Parathyroid adenoma (tissue), 2 donors: ENCODE measurements at regions not wholly inside any gene's neighbourhood (a gene's known extent, or its start where the extent isn't known, plus 50 kb on each side); places are given as distances from the start of the nearest gene placed in this dataset.
A peak's percentile ranks its signal among the peaks of the same experiment; 100 is the strongest.

ENCODE experiments used
- H2AFZ ChIP-seq: fragments of 300-600 bp; sonication (generic); one replicate; pipeline ENCODE4 v1.7.0; 2017; ENCODE audit warnings: antibody characterized with exemption, mild to moderate bottlenecking
- H3K27ac ChIP-seq: fragments of 300-600 bp; sonication (generic); one replicate; pipeline ENCODE4 v1.7.0; 2017
- H3K27me3 ChIP-seq: fragments of 300-600 bp; sonication (generic); one replicate; pipeline ENCODE4 v1.7.0; 2017; ENCODE audit warnings: low read length; ENCODE audit not compliant: control insufficient read depth, insufficient read depth
- H3K36me3 ChIP-seq: fragments of 300-600 bp; sonication (generic); one replicate; pipeline ENCODE4 v1.7.0; 2017; ENCODE audit warnings: low read length; ENCODE audit not compliant: control insufficient read depth, insufficient read depth
- H3K4me1 ChIP-seq: fragments of 300-600 bp; sonication (generic); one replicate; pipeline ENCODE4 v1.7.0; 2017; ENCODE audit warnings: control low read depth
- H3K4me2 ChIP-seq: fragments of 300-600 bp; sonication (generic); one replicate; pipeline ENCODE4 v1.7.0; 2017; ENCODE audit warnings: low read length
- H3K4me3 ChIP-seq: fragments of 300-600 bp; sonication (generic); one replicate; pipeline ENCODE4 v1.7.0; 2017; ENCODE audit warnings: low read depth, low read length
- H3K79me2 ChIP-seq: fragments of 300-600 bp; sonication (generic); one replicate; pipeline ENCODE4 v1.7.0; 2017; ENCODE audit warnings: control low read depth
- H3K9ac ChIP-seq: fragments of 300-600 bp; sonication (generic); one replicate; pipeline ENCODE4 v1.7.0; 2017; ENCODE audit warnings: mild to moderate bottlenecking
- H3K9me3 ChIP-seq: fragments of 300-600 bp; sonication (generic); one replicate; pipeline ENCODE4 v1.7.0; 2017; ENCODE audit warnings: low read length; ENCODE audit not compliant: control insufficient read depth
- CTCF ChIP-seq: fragments of 300-600 bp; sonication (generic); IDR thresholded peaks from one replicate; pipeline ENCODE4 v1.7.0; 2017; ENCODE audit warnings: antibody characterized with exemption, mild to moderate bottlenecking
- donor health status: primary hyperparathyroidism.

- no peak for TF ChIP-seq CTCF
- Histone ChIP-seq H3K4me1 (peaks cover 6% of the 10 kb centered on the region), H3K36me3 (no peaks in the 10 kb centered on the region)
Measured at GRCh38 chr1:101290922-101291561, 54.2 kb downstream of the S1PR1 start.

GRCh38 chr1:101291562-101292380 lies 55.0 kb downstream of the S1PR1 start:
- Histone ChIP-seq H3K4me2 (no peak overlapping the region), H3K9me3 (no peaks in the 10 kb centered on the region), H3K4me3 (no peak overlapping the region), H3K9ac (no peak overlapping the region), H3K27ac (peak overlapping the region; percentile 70), H3K27me3 (no peaks in the 10 kb centered on the region), H2AFZ (no peak overlapping the region), H3K4me1 (peaks cover 6% of the 10 kb centered on the region), H3K79me2 (no peaks in the 10 kb centered on the region), H3K36me3 (no peaks in the 10 kb centered on the region)
- TF ChIP-seq CTCF = no peak

More at GRCh38 chr1:101290922-101291561, 54.2 kb downstream of the S1PR1 start:
- Histone ChIP-seq H2AFZ (peak overlapping the region; percentile 39), H3K9ac (no peak overlapping the region), H3K27ac (peak overlapping the region; percentile 70), H3K4me3 (no peak overlapping the region), H3K4me2 (peak overlapping the region; percentile 25), H3K79me2 (no peaks in the 10 kb centered on the region), H3K27me3 (no peaks in the 10 kb centered on the region), H3K9me3 (no peaks in the 10 kb centered on the region)

- Histone ChIP-seq H3K79me2 (no peaks in the 10 kb centered on the region), H3K4me2 (no peak overlapping the region), H3K9ac (no peak overlapping the region), H2AFZ (no peak overlapping the region), H3K4me1 (peaks cover 6% of the 10 kb centered on the region), H3K27ac (no peak overlapping the region), H3K4me3 (no peak overlapping the region), H3K9me3 (no peaks in the 10 kb centered on the region), H3K27me3 (no peaks in the 10 kb centered on the region), H3K36me3 (no peaks in the 10 kb centered on the region)
- TF ChIP-seq CTCF = no peak
Measured at GRCh38 chr1:101293461-101294051, 56.7 kb downstream of the S1PR1 start.

- no peaks in the 10 kb centered on the region for H3K9me3 ChIP-seq
- no peak overlapping the region for H3K4me2 ChIP-seq
- no peaks in the 10 kb centered on the region for H3K36me3 ChIP-seq
- H3K4me3 ChIP-seq = no peak overlapping the region
- no peak for TF ChIP-seq CTCF
- H3K9ac ChIP-seq = no peak overlapping the region
- no peaks in the 10 kb centered on the region for H3K79me2 ChIP-seq
- no peak overlapping the region for H3K27ac ChIP-seq
- no peaks in the 10 kb centered on the region for H3K27me3 ChIP-seq
- H2AFZ ChIP-seq = no peak overlapping the region
- peaks cover 6% of the 10 kb centered on the region for H3K4me1 ChIP-seq
Measured at GRCh38 chr1:101295209-101295608, 58.4 kb downstream of the S1PR1 start.
